HepG2 (cell line): ENCODE measurements at regions not wholly inside any gene's neighbourhood (a gene's known extent, or its start where the extent isn't known, plus 50 kb on each side); places are given as distances from the start of the nearest gene placed in this dataset.

Experiments used
- ATAC-seq: fragments of 200-7000 bp; cut with Tn5 transposase; 3 replicates; pipeline ENCODE4 v1.9.1; 2020; ENCODE audit warnings: mild to moderate bottlenecking, moderate library complexity
- BruUV-seq: library from RNA; stranded (reverse); fragments of 400-500 nt; replicated peaks from 2 replicates; lab custom pipeline; 2021; lab: Mats Ljungman, UMichigan
- CTCF ChIA-PET: fragments of 300-600 bp; formaldehyde crosslinking; extraction: SDS; loops from one replicate; lab custom pipeline; 2021; ENCODE audit warnings: low total read pairs, inconsistent platforms, low intra/inter-chr PET ratio; lab: Yijun Ruan, JAX
- POLR2A ChIA-PET: fragments of 350-600 bp; sonication (Branson Sonifier 250); formaldehyde crosslinking; loops from one replicate; lab custom pipeline; 2020; ENCODE audit warnings: antibody characterized with exemption, inconsistent platforms; lab: Yijun Ruan, JAX
- DNase-seq: peaks from one replicate; pipeline ENCODE4 v3.0.0-alpha.2; 2015; ENCODE audit warnings: low spot score
- FAIRE-seq: peaks from 3 replicates; lab custom pipeline; 2011; peaks lifted over from hg19 to GRCh38; lab: Jason Lieb, UNC
- H2AFZ ChIP-seq: one replicate; pipeline ENCODE4 v1.6.1; 2011; ENCODE audit warnings: low read length, inconsistent platforms
- H3K27ac ChIP-seq: fragments of 300-600 bp; 3 replicates; pipeline ENCODE4 v1.8.0; 2011; ENCODE audit warnings: mixed run types, mild to moderate bottlenecking, mixed read lengths, low read length, inconsistent platforms; ENCODE audit not compliant: insufficient read depth; ENCODE audit errors: extremely low read length
- H3K27me3 ChIP-seq, 2 experiments: fragments of 200-600 bp in 1 of 2; 2 replicates in 1 of 2; 3 replicates in 1 of 2; pipeline versions ENCODE4 v1.6.0 to v1.8.0; 2011; ENCODE audit warnings: low read length in 2 of 2, mild to moderate bottlenecking in 2 of 2, moderate library complexity in 2 of 2, inconsistent platforms in 1 of 2; ENCODE audit not compliant: insufficient read depth in 2 of 2, control insufficient read depth in 1 of 2
- H3K36me3 ChIP-seq, 2 experiments: fragments of 200-600 bp in 1 of 2; replicated peaks in 1 of 2; 2 replicates in 1 of 2; 3 replicates in 1 of 2; pipeline versions ENCODE4 v1.5.1 to v1.8.0; 2011; ENCODE audit warnings: low read length in 2 of 2, inconsistent platforms in 1 of 2; ENCODE audit not compliant: insufficient read depth in 2 of 2, control insufficient read depth in 1 of 2
- H3K4me1 ChIP-seq: 2 replicates; pipeline ENCODE4 v1.5.1; 2012; ENCODE audit warnings: low read length, inconsistent platforms; ENCODE audit not compliant: insufficient read depth
- H3K4me2 ChIP-seq: 2 replicates; pipeline ENCODE4 v1.6.0; 2011; ENCODE audit warnings: low read depth, low read length, inconsistent platforms
- H3K4me3 ChIP-seq, 3 experiments: fragments of 200-600 bp in 1 of 3; sonication (generic), shearing (Covaris generic) in 1 of 3; replicated peaks in 1 of 3; 2 replicates each; pipeline ENCODE4 v1.5.1; 2011 to 2016; ENCODE audit warnings: low read length in 3 of 3, inconsistent platforms in 2 of 3, low read depth in 2 of 3, mild to moderate bottlenecking in 2 of 3, control low read depth in 1 of 3, mixed read lengths in 1 of 3; ENCODE audit not compliant: insufficient read depth in 1 of 3
- H3K79me2 ChIP-seq: one replicate; pipeline ENCODE4 v1.6.1; 2011; ENCODE audit warnings: low read length, inconsistent platforms; ENCODE audit not compliant: insufficient read depth
- H3K9ac ChIP-seq: 2 replicates; pipeline ENCODE4 v1.6.0; 2011; ENCODE audit warnings: mild to moderate bottlenecking, low read depth, low read length, inconsistent platforms; ENCODE audit not compliant: insufficient read depth
- H3K9me3 ChIP-seq: 2 replicates; pipeline ENCODE4 v1.5.1; 2012; ENCODE audit warnings: mild to moderate bottlenecking, low read length
- H4K20me1 ChIP-seq: 2 replicates; pipeline ENCODE4 v1.6.0; 2011; ENCODE audit warnings: inconsistent platforms, mild to moderate bottlenecking, low read length, moderate library complexity; ENCODE audit not compliant: insufficient read depth
- CENPX ChIP-seq: sonication (generic); formaldehyde crosslinking; IDR thresholded peaks from 2 replicates; pipeline ENCODE4 v1.9.0; 2021; ENCODE audit warnings: mild to moderate bottlenecking, missing genetic modification reagents, moderate library complexity
- KDM1A ChIP-seq: IDR thresholded peaks from 2 replicates; pipeline ENCODE4 v1.6.1; 2016; ENCODE audit warnings: missing compliant biosample characterization
- MBD4 ChIP-seq: IDR thresholded peaks from 2 replicates; pipeline ENCODE4 v1.6.1; 2012; ENCODE audit warnings: low read length, inconsistent platforms, borderline replicate concordance
- NCOA2 ChIP-seq: sonication (generic); formaldehyde crosslinking; IDR thresholded peaks from 2 replicates; pipeline ENCODE4 v1.8.0; 2022; ENCODE audit warnings: inconsistent platforms
- PHF20 ChIP-seq: sonication (generic); formaldehyde crosslinking; IDR thresholded peaks from 2 replicates; pipeline ENCODE4 v1.5.0; 2020; ENCODE audit warnings: mild to moderate bottlenecking, missing genetic modification reagents
- RORA ChIP-seq: sonication (generic); formaldehyde crosslinking; IDR thresholded peaks from 2 replicates; pipeline ENCODE4 v1.5.0; 2020; ENCODE audit warnings: mild to moderate bottlenecking, missing genetic modification reagents, moderate library complexity
- TRIM24 ChIP-seq: sonication (generic); formaldehyde crosslinking; IDR thresholded peaks from 2 replicates; pipeline ENCODE4 v1.8.0; 2022; ENCODE audit warnings: mild to moderate bottlenecking, missing genetic modification reagents
- ZFP36L1 ChIP-seq: sonication (generic); formaldehyde crosslinking; IDR thresholded peaks from 2 replicates; pipeline ENCODE4 v1.8.0; 2022; ENCODE audit warnings: mild to moderate bottlenecking, missing genetic modification reagents, moderate library complexity
- ZNF232 ChIP-seq: sonication (generic); formaldehyde crosslinking; IDR thresholded peaks from 2 replicates; pipeline ENCODE4 v1.4.0; 2020; ENCODE audit warnings: missing genetic modification reagents, borderline replicate concordance
- ZNF333 ChIP-seq: sonication (generic); formaldehyde crosslinking; IDR thresholded peaks from 2 replicates; pipeline ENCODE4 v1.4.0; 2020; ENCODE audit warnings: mild to moderate bottlenecking, missing genetic modification reagents, borderline replicate concordance
- ZNF776 ChIP-seq: sonication (generic); formaldehyde crosslinking; IDR thresholded peaks from 2 replicates; pipeline ENCODE4 v1.4.0; 2020; ENCODE audit warnings: mild to moderate bottlenecking, missing genetic modification reagents
- ZNF781 ChIP-seq: sonication (generic); formaldehyde crosslinking; IDR thresholded peaks from 2 replicates; pipeline ENCODE4 v1.5.1; 2020; ENCODE audit warnings: borderline replicate concordance, mild to moderate bottlenecking, missing genetic modification reagents; ENCODE audit errors: not compliant biosample characterization
- ZSCAN25 ChIP-seq: sonication (generic); formaldehyde crosslinking; IDR thresholded peaks from 2 replicates; pipeline ENCODE4 v1.8.0; 2022; ENCODE audit warnings: mild to moderate bottlenecking, missing genetic modification reagents
- ZSCAN29 ChIP-seq: sonication (generic); formaldehyde crosslinking; conservative IDR thresholded peaks from 2 replicates; pipeline ENCODE4 v1.4.0; 2020; ENCODE audit warnings: mild to moderate bottlenecking, missing genetic modification reagents
- WGBS: methylation state at CpG from one replicate; pipeline ENCODE4 v1.1.6; 2017; ENCODE audit warnings: low lambda C conversion rate; 5-methylcytosine and 5-hydroxymethylcytosine counted together
- in situ Hi-C: cut with HindIII; loops from 2 replicates; pipeline ENCODE4 v1.10.0; 2017; ENCODE audit warnings: low pct_unique_long_range_greater_than_20kb; ENCODE audit not compliant: extremely low pct_ligation_motif_present
- intact Hi-C: fragments of 100-400 bp; cut with micrococcal nuclease; formaldehyde crosslinking; loops from one replicate; pipeline ENCODE4 v1.10.0; 2022; ENCODE audit not compliant: unreplicated experiment
- TF ChIP-seq, protein P1 (sequence below): sonication (generic); formaldehyde crosslinking; IDR thresholded peaks from 2 replicates; pipeline ENCODE4 v1.4.0; 2020; ENCODE audit warnings: missing genetic modification reagents
- TF ChIP-seq, protein P2 (sequence below): IDR thresholded peaks from 2 replicates; pipeline ENCODE4 v1.6.1; 2016; ENCODE audit warnings: missing biosample characterization, missing genetic modification reagents, low read depth
- TF ChIP-seq, protein P3 (sequence below): sonication (generic); formaldehyde crosslinking; IDR thresholded peaks from 2 replicates; pipeline ENCODE4 v1.4.0; 2020; ENCODE audit warnings: missing genetic modification reagents
- TF ChIP-seq, protein P4 (sequence below): sonication (generic); formaldehyde crosslinking; IDR thresholded peaks from 2 replicates; pipeline ENCODE4 v1.5.0; 2020; ENCODE audit warnings: mild to moderate bottlenecking, missing genetic modification reagents

DNA sequence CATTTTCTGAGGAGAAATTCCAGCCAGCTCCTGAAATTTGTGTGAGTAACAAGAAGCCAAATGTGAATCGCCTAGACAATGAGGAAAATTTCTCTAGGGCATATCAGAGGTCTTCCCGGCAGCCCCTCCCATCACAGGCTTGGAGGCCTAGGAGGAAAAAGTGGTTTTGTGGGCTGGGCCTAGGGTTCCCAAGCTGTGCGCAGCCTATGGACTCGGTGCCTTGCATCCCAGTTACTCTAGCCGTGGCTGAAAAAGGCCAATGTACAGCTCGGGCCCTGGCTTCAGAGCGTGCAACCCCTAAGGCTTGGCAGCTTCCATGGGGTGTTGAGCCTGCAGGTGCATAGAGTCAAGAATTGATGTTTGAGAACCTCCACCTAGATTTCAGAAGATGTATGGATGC is 556.2 kb upstream of the DSEL start:
- intact Hi-C loops: no loop called here
- CTCF ChIA-PET: no interaction called here
- no peak for TF ChIP-seq ZNF232 (CRISPR knock-in tag)
- TF ChIP-seq PHF20 (CRISPR knock-in tag): no peak
- no peak for TF ChIP-seq MBD4
- TF ChIP-seq ZNF776 (CRISPR knock-in tag): no peak
- TF ChIP-seq, protein P1, sequence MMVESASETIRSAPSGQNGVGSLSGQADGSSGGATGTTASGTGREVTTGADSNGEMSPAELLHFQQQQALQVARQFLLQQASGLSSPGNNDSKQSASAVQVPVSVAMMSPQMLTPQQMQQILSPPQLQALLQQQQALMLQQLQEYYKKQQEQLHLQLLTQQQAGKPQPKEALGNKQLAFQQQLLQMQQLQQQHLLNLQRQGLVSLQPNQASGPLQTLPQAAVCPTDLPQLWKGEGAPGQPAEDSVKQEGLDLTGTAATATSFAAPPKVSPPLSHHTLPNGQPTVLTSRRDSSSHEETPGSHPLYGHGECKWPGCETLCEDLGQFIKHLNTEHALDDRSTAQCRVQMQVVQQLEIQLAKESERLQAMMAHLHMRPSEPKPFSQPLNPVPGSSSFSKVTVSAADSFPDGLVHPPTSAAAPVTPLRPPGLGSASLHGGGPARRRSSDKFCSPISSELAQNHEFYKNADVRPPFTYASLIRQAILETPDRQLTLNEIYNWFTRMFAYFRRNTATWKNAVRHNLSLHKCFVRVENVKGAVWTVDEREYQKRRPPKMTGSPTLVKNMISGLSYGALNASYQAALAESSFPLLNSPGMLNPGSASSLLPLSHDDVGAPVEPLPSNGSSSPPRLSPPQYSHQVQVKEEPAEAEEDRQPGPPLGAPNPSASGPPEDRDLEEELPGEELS (CRISPR knock-in tag): no peak
- TF ChIP-seq, protein P2, sequence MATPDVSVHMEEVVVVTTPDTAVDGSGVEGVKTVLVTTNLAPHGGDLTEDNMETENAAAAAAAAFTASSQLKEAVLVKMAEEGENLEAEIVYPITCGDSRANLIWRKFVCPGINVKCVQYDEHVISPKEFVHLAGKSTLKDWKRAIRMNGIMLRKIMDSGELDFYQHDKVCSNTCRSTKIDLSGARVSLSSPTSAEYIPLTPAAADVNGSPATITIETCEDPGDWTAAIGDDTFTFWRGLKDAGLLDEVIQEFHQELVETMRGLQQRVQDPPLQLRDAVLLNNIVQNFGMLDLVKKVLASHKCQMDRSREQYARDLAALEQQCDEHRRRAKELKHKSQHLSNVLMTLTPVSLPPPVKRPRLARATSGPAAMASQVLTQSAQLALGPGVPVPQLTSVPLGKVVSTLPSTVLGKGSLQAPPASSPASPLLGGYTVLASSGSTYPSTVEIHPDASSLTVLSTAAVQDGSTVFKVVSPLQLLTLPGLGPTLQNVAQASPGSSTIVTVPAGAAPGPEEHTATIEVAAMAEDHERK (CRISPR knock-in tag): no peak
- TF ChIP-seq, protein P3, sequence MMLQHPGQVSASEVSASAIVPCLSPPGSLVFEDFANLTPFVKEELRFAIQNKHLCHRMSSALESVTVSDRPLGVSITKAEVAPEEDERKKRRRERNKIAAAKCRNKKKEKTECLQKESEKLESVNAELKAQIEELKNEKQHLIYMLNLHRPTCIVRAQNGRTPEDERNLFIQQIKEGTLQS (CRISPR knock-in tag): no peak
- no peak for TF ChIP-seq ZNF333
- TF ChIP-seq ZFP36L1 (CRISPR knock-in tag): no peak
- TF ChIP-seq NCOA2: no peak
- TF ChIP-seq ZSCAN25 (CRISPR knock-in tag): no peak
- TF ChIP-seq KDM1A (CRISPR knock-in tag): no peak
- TF ChIP-seq ZNF781 (CRISPR knock-in tag): no peak
- TF ChIP-seq TRIM24 (CRISPR knock-in tag): no peak
- no peak for TF ChIP-seq RORA (CRISPR knock-in tag)
- TF ChIP-seq, protein P4, sequence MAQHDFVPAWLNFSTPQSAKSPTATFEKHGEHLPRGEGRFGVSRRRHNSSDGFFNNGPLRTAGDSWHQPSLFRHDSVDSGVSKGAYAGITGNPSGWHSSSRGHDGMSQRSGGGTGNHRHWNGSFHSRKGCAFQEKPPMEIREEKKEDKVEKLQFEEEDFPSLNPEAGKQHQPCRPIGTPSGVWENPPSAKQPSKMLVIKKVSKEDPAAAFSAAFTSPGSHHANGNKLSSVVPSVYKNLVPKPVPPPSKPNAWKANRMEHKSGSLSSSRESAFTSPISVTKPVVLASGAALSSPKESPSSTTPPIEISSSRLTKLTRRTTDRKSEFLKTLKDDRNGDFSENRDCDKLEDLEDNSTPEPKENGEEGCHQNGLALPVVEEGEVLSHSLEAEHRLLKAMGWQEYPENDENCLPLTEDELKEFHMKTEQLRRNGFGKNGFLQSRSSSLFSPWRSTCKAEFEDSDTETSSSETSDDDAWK (CRISPR knock-in tag): no peak
- TF ChIP-seq CENPX (CRISPR knock-in tag): no peak
- no peak for TF ChIP-seq ZSCAN29 (CRISPR knock-in tag)

More for the DNA sequence above, 556.2 kb upstream of the DSEL start:
- Histone ChIP-seq H3K36me3 (no peaks in the 10 kb centered on the region), H3K9ac (no peak overlapping the region), H3K9me3 (peaks cover 24% of the 10 kb centered on the region), H3K79me2 (no peaks in the 10 kb centered on the region), H3K4me1 (no peaks in the 10 kb centered on the region), H3K4me2 (no peak overlapping the region), H2AFZ (no peak overlapping the region), H3K4me3 (no peak overlapping the region), H3K27me3 (no peaks in the 10 kb centered on the region; a peak in 1 of 5 replicates), H4K20me1 (no peaks in the 10 kb centered on the region), H3K27ac (no peak overlapping the region)
- DNase-seq: no peak
- no TSS peak for BruUV-seq
- FAIRE-seq: no peak
- ATAC-seq: no peak
- in situ Hi-C loops: no loop called here
- POLR2A ChIA-PET: no interaction called here
- 9% methylated on average over 1 of the region's 7 CpGs for WGBS
